Islet of Langerhans (tissue), 1 donor: ENCODE measurements at regions not wholly inside any gene's neighbourhood (a gene's known extent, or its start where the extent isn't known, plus 50 kb on each side); places are given as distances from the start of the nearest gene placed in this dataset.

Source experiments
- FAIRE-seq: peaks from one replicate; lab custom pipeline; 2011; peaks lifted over from hg19 to GRCh38; lab: Jason Lieb, UNC

GRCh38 chr22:49073873-49074417 is 753.7 kb downstream of the BRD1 start:
- FAIRE-seq = no peak

DNA sequence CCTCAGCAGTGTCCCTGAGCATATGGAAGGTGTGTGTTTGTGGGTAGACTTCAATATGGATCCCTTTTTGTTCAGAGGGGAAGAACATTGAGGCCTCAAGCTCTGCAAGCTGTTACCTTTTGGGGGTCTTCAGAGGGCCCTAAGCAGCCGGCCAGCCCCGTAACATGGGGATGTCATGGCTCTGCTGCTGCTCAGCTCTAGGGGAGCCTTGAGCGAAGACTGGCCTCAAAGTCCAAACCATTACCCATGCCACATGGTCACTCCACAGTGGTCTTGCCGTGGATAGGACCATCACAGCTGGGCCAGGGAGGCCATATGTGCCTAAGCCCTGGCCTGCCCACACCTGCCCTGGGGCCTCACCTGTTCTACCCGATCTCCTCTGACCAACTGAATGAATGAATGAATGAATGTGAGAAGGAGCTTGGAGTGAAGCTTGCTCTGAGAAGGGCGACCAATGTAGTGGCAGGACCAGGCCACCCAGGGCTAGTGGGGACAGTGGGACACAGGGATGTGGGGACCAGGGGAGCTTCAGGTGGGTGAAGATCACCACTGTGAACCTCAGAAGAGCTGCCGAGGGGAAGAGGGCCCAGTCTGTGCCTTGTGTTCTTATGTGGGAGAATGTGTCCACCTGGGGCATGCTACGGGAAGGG is 754.6 kb downstream of the BRD1 start:
- FAIRE-seq = no peak

- no peak for FAIRE-seq
Measured at GRCh38 chr22:49070501-49070900, 757.2 kb downstream of the BRD1 start.

- no peak for FAIRE-seq
Measured at GRCh38 chr22:49068861-49069500, 758.7 kb downstream of the BRD1 start.

DNA sequence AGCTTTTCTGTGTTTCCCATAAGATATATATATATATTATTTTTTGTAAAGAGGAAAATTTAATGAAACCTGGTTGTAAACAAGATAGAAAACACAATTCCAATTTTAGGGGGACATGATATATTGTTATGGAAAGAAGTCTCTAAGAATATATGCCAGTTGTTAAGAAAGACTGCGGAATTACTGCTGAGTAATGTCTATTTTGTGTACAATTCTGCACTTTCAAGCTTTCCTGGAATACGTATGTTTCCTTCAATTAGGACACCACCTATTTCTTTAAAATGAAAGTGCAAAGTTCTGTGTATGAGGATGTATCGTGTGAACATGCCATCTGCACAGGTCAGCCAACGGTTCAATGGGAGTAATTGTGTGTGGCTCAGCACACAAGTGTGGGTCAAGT is 760.2 kb downstream of the BRD1 start:
- FAIRE-seq = no peak

DNA sequence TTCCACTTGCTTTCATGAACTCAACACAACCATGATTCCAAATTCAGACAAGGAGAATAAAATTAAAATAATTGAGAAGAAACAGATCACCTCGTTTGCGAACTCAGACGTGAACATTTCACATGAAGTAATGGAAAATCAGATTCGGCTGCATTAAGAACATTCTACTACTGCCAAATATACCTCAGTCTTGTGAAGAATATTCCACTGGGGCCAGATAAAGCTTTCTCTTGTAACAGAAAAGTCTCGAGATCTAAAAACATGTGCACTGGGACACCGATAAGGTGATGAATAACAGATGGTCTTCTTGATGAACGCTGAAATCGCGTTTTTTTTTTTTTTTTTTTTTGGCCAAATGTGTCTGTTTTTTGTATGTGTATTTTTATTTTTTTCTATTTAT is 761.1 kb downstream of the BRD1 start:
- FAIRE-seq = no peak

- no peak for FAIRE-seq
Measured at GRCh38 chr22:49064836-49065235, 762.8 kb downstream of the BRD1 start.

- FAIRE-seq = no peak
Measured at GRCh38 chr22:49063545-49063890, 764.2 kb downstream of the BRD1 start.

- no peak for FAIRE-seq
Measured at GRCh38 chr22:49062802-49063544, 764.7 kb downstream of the BRD1 start.

GRCh38 chr22:49062155-49062801 is 765.4 kb downstream of the BRD1 start:
- FAIRE-seq = no peak

DNA sequence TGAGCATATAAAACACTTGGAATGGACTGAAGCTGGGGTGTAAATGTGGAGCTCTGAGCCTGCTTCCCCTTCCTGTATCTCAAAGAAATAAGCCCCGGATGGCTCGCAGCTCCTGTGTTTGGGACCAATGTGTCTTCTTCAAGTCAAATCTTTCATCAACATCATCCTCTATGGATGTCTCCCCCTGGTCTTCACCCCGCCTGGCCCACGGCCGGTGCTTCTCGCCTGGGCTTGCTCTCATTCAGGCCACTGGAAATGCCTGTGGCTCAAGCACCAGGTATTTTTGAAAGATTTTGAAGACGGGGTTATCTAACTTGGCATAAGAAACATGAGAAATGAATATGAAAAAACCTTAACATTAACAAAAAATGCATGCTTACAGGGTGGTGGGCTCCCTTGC is 769.8 kb downstream of the BRD1 start:
- FAIRE-seq = no peak

- no peak for FAIRE-seq
Measured at GRCh38 chr22:49056301-49056700, 771.4 kb downstream of the BRD1 start.

DNA sequence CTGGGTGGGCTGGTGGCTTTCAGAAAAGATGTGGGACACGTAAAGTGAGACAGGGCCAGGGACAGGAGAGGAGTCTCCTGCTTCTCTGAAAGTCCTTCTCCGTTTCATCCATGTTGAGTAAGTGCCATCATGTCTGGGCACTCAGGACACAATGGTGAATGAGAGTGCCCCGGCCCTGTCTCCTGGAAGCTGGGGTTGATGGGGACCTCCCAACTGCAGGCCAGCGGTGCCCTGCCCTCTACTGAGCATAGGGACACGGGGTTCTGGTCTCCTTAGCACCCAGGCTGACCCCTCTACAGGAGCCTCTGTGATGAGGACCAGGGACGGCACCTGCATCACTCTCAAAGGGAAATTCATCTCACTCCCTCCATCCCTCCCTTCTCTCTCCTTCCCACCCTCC is 772.3 kb downstream of the BRD1 start:
- no peak for FAIRE-seq

DNA sequence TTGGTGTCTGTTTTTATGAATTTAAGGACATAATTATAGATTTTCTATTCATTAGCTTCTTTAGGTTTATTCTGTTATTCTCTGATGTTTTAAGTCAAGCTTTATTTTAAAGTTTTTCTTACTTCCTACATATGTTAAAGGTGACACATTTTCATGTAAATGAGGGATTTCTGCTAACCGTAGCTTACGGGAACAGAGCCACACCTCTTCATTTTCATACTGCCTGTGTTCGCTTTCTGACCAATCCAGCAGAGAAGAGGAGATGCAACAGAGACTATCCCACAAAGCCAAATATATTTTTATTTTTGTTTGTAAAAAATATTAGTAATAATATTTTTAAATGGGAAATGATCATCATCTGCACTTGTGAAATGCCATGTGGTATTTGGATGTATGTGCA is 774.1 kb downstream of the BRD1 start:
- no peak for FAIRE-seq

DNA sequence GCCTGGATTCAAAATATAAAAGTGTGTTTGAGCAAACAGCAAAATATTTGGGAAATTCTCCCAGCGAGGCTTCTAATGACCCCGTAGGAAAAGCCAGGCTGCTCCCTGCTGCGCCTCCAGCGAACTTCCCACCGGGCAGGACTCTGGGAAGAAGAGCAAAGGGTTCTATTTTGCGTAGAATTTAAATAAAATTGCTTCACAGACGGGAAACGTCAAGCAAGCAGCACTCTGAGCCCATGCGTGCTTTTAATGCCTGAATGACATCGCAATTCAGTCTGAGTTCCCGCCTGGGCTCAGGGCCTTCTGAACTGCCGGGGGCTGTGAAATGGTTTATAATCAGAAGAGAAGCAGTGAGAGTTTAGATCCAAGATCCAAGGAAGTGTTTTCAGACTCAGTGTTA is 775.1 kb downstream of the BRD1 start:
- no peak for FAIRE-seq

DNA sequence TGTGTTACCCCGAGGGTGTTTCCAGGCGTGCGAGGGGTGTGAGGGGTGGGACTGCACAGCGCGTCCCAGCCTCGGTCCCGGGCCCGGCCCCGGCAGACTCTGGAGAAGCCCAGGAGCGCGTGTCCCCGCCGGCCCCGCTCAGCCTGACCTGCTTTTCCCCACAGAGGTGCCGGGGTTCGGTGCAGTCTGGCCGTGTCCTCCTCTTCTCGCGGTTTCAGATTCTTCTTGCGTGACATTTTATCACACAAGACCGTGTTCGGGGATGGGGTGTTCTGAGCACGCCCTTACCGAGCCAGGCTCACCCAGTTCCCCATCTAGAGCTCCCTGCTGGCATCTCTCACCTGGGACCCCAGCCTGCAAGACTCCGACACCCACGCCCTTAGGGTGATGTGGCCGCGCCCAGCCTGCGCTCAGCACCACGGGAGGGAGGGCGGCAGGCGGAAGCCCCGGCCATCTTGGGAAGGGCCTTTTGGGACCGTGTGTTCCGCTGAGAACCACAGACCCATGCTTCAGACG is 775.6 kb downstream of the BRD1 start:
- no peak for FAIRE-seq

- no peak for FAIRE-seq
Measured at GRCh38 chr22:49051491-49052022, 776.1 kb downstream of the BRD1 start.

- FAIRE-seq = no peak
Measured at GRCh38 chr22:49049691-49050090, 778.0 kb downstream of the BRD1 start.

- FAIRE-seq = no peak
Measured at GRCh38 chr22:49048591-49048990, 779.1 kb downstream of the BRD1 start.

- no peak for FAIRE-seq
Measured at GRCh38 chr22:49047447-49047846, 780.2 kb downstream of the BRD1 start.

- no peak for FAIRE-seq
Measured at GRCh38 chr22:49046546-49047361, 780.9 kb downstream of the BRD1 start.
